GM23248 (cell line): ENCODE measurements at regions not wholly inside any gene's neighbourhood (a gene's known extent, or its start where the extent isn't known, plus 50 kb on each side); places are given as distances from the start of the nearest gene placed in this dataset.

ENCODE experiments used
- EZH2 ChIP-seq: fragments of 200-600 bp; sonication (generic); IDR thresholded peaks from 2 replicates; pipeline ENCODE4 v1.6.1; 2018; ENCODE audit warnings: antibody characterized with exemption, mild to moderate bottlenecking; ENCODE audit not compliant: insufficient read depth, poor library complexity, severe bottlenecking
- EZH2phosphoT487 ChIP-seq: fragments of 200-600 bp; sonication (generic); IDR thresholded peaks from 2 replicates; pipeline ENCODE4 v1.6.1; 2018; ENCODE audit warnings: antibody characterized with exemption, moderate library complexity, mild to moderate bottlenecking, low read depth; ENCODE audit not compliant: insufficient read depth

GRCh38 chr20:57882451-57883161, 172.8 kb upstream of the PMEPA1 start:
- TF ChIP-seq EZH2phosphoT487 = no peak
- TF ChIP-seq EZH2 = no peak
